GM23338 (cell line): ENCODE measurements at regions not wholly inside any gene's neighbourhood (a gene's known extent, or its start where the extent isn't known, plus 50 kb on each side); places are given as distances from the start of the nearest gene placed in this dataset.

Experiments
- ATAC-seq: fragments of 200-7000 bp; cut with Tn5 transposase; 3 replicates; pipeline ENCODE4 v1.9.1; 2020
- DNase-seq: peaks from one replicate; pipeline ENCODE4 v3.0.0-alpha.2; 2015; ENCODE audit warnings: low spot score
- H2AFZ ChIP-seq: fragments of 200-600 bp; sonication (generic); 2 replicates; pipeline ENCODE4 v1.8.0; 2016; ENCODE audit warnings: antibody characterized with exemption, mild to moderate bottlenecking, moderate library complexity
- H3F3A ChIP-seq: fragments of 200-600 bp; sonication (generic); replicated peaks from 2 replicates; pipeline ENCODE4 v1.8.0; 2017; ENCODE audit warnings: antibody characterized with exemption, mixed run types, low read depth
- H3K27ac ChIP-seq: fragments of 200-600 bp; sonication (generic); 2 replicates; pipeline ENCODE4 v1.6.1; 2016; ENCODE audit warnings: low read depth
- H3K27me3 ChIP-seq: fragments of 200-600 bp; sonication (generic); 2 replicates; pipeline ENCODE4 v1.8.0; 2016; ENCODE audit warnings: mild to moderate bottlenecking, mixed run types, moderate library complexity; ENCODE audit not compliant: insufficient read depth
- H3K36me3 ChIP-seq: fragments of 200-600 bp; sonication (generic); 2 replicates; pipeline ENCODE4 v1.8.0; 2016; ENCODE audit warnings: mild to moderate bottlenecking; ENCODE audit not compliant: insufficient read depth
- H3K4me1 ChIP-seq: fragments of 200-600 bp; sonication (generic); 2 replicates; pipeline ENCODE4 v1.8.0; 2016; ENCODE audit warnings: mild to moderate bottlenecking, moderate library complexity; ENCODE audit not compliant: insufficient read depth
- H3K4me2 ChIP-seq: fragments of 200-600 bp; sonication (generic); 2 replicates; pipeline ENCODE4 v1.7.1; 2017; ENCODE audit warnings: mixed run types
- H3K4me3 ChIP-seq: fragments of 200-600 bp; sonication (generic); 2 replicates; pipeline ENCODE4 v1.6.1; 2016; ENCODE audit warnings: mixed run types
- H3K79me2 ChIP-seq: fragments of 200-600 bp; sonication (generic); replicated peaks from 2 replicates; pipeline ENCODE4 v1.8.0; 2017; ENCODE audit warnings: mild to moderate bottlenecking; ENCODE audit not compliant: insufficient read depth
- H3K9me2 ChIP-seq: fragments of 200-600 bp; sonication (generic); 2 replicates; pipeline ENCODE4 v1.8.0; 2017; ENCODE audit not compliant: insufficient read depth
- H4K20me1 ChIP-seq: fragments of 200-600 bp; sonication (generic); replicated peaks from 2 replicates; pipeline ENCODE4 v1.8.0; 2017; ENCODE audit warnings: mild to moderate bottlenecking; ENCODE audit not compliant: insufficient read depth
- H3K27ac Mint-ChIP-seq: 2 replicates; pipeline ENCODE4 v1.8.0; 2020; ENCODE audit warnings: inconsistent platforms, mild to moderate bottlenecking, moderate library complexity, mixed read lengths
- H3K27me3 Mint-ChIP-seq: 3 replicates; pipeline ENCODE4 v1.8.0; 2022; ENCODE audit warnings: low read depth, mild to moderate bottlenecking, moderate library complexity, mixed read lengths, inconsistent platforms; ENCODE audit not compliant: insufficient read depth, poor library complexity
- H3K36me3 Mint-ChIP-seq: 3 replicates; pipeline ENCODE4 v1.8.0; 2021; ENCODE audit warnings: low read depth, mild to moderate bottlenecking, inconsistent platforms, moderate library complexity, mixed read lengths
- H3K4me1 Mint-ChIP-seq: 3 replicates; pipeline ENCODE4 v1.8.0; 2020; ENCODE audit warnings: mild to moderate bottlenecking, inconsistent platforms, mixed read lengths
- H3K4me3 Mint-ChIP-seq: 3 replicates; pipeline ENCODE4 v1.8.0; 2021; ENCODE audit warnings: moderate library complexity, mild to moderate bottlenecking, inconsistent platforms, mixed read lengths
- H3K9me3 Mint-ChIP-seq: 3 replicates; pipeline ENCODE4 v1.8.0; 2020; ENCODE audit warnings: moderate library complexity, mild to moderate bottlenecking, inconsistent platforms, mixed read lengths
- CREB1 ChIP-seq: fragments of 250-450 bp; sonication (Bioruptor Pico); IDR thresholded peaks from 2 replicates; pipeline ENCODE4 v1.5.0; 2020; ENCODE audit warnings: low read depth, mild to moderate bottlenecking, moderate library complexity
- JUNB ChIP-seq: IDR thresholded peaks from one replicate; pipeline ENCODE4 v1.6.1; 2016; ENCODE audit warnings: antibody characterized with exemption; ENCODE audit not compliant: unreplicated experiment
- NANOG ChIP-seq: IDR thresholded peaks from 2 replicates; pipeline ENCODE4 v1.6.1; 2016; ENCODE audit warnings: antibody characterized with exemption, borderline replicate concordance
- POLR2AphosphoS5 ChIP-seq: IDR thresholded peaks from 2 replicates; pipeline ENCODE4 v1.6.1; 2016; ENCODE audit warnings: antibody characterized with exemption, low read depth
- STAT1 ChIP-seq: IDR thresholded peaks from one replicate; pipeline ENCODE4 v1.6.1; 2016; ENCODE audit warnings: antibody characterized with exemption; ENCODE audit not compliant: unreplicated experiment
- ZNF114 ChIP-seq: fragments of 250-450 bp; sonication (Bioruptor Pico); IDR thresholded peaks from 2 replicates; pipeline ENCODE4 v1.5.0; 2020; ENCODE audit warnings: mild to moderate bottlenecking, moderate library complexity
- ZNF331 ChIP-seq: fragments of 250-450 bp; sonication (Bioruptor Pico); IDR thresholded peaks from 2 replicates; pipeline ENCODE4 v1.5.0; 2020; ENCODE audit warnings: low read depth, mild to moderate bottlenecking, moderate library complexity
- TF ChIP-seq, protein P1 (sequence below): IDR thresholded peaks from one replicate; pipeline ENCODE4 v1.6.1; 2018; ENCODE audit warnings: antibody characterized with exemption; ENCODE audit not compliant: unreplicated experiment
- TF ChIP-seq, protein P2 (sequence below): fragments of 250-450 bp; sonication (Bioruptor Pico); IDR thresholded peaks from 2 replicates; pipeline ENCODE4 v1.5.0; 2020; ENCODE audit warnings: mild to moderate bottlenecking, moderate library complexity

- DNase-seq (no peak), ATAC-seq (no peak)
- TF ChIP-seq, protein P1, sequence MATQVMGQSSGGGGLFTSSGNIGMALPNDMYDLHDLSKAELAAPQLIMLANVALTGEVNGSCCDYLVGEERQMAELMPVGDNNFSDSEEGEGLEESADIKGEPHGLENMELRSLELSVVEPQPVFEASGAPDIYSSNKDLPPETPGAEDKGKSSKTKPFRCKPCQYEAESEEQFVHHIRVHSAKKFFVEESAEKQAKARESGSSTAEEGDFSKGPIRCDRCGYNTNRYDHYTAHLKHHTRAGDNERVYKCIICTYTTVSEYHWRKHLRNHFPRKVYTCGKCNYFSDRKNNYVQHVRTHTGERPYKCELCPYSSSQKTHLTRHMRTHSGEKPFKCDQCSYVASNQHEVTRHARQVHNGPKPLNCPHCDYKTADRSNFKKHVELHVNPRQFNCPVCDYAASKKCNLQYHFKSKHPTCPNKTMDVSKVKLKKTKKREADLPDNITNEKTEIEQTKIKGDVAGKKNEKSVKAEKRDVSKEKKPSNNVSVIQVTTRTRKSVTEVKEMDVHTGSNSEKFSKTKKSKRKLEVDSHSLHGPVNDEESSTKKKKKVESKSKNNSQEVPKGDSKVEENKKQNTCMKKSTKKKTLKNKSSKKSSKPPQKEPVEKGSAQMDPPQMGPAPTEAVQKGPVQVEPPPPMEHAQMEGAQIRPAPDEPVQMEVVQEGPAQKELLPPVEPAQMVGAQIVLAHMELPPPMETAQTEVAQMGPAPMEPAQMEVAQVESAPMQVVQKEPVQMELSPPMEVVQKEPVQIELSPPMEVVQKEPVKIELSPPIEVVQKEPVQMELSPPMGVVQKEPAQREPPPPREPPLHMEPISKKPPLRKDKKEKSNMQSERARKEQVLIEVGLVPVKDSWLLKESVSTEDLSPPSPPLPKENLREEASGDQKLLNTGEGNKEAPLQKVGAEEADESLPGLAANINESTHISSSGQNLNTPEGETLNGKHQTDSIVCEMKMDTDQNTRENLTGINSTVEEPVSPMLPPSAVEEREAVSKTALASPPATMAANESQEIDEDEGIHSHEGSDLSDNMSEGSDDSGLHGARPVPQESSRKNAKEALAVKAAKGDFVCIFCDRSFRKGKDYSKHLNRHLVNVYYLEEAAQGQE, result no peak
- TF ChIP-seq ZNF114 (no peak), CREB1 (CRISPR knock-in tag) (no peak)
- peaks cover 4% of the 10 kb centered on the region; the same call in 1 of the 2 replicates for H3K27me3 ChIP-seq
- peaks cover 5% of the 10 kb centered on the region for H3F3A ChIP-seq
- no peaks in the 10 kb centered on the region for H3K9me2 ChIP-seq
- no peaks in the 10 kb centered on the region for H3K36me3 ChIP-seq
- Mint-ChIP-seq H3K9me3 (no peaks in the 10 kb centered on the region), H3K4me1 (peaks cover 23% of the 10 kb centered on the region), H3K27ac (no peak overlapping the region), H3K36me3 (no peaks in the 10 kb centered on the region), H3K27me3 (peaks cover 27% of the 10 kb centered on the region), H3K4me3 (no peak overlapping the region)
- no peak overlapping the region for H2AFZ ChIP-seq
- no peaks in the 10 kb centered on the region for H3K79me2 ChIP-seq
- H3K4me3 ChIP-seq, result no peak overlapping the region
- H3K27ac ChIP-seq, result no peak overlapping the region
- no peak overlapping the region for H3K4me2 ChIP-seq
- peaks cover 25% of the 10 kb centered on the region for H3K4me1 ChIP-seq
- H4K20me1 ChIP-seq, result no peaks in the 10 kb centered on the region
These were observed 50.7 kb upstream of the ACOT11 start for GRCh38 chr1:54497338-54497737.

DNA sequence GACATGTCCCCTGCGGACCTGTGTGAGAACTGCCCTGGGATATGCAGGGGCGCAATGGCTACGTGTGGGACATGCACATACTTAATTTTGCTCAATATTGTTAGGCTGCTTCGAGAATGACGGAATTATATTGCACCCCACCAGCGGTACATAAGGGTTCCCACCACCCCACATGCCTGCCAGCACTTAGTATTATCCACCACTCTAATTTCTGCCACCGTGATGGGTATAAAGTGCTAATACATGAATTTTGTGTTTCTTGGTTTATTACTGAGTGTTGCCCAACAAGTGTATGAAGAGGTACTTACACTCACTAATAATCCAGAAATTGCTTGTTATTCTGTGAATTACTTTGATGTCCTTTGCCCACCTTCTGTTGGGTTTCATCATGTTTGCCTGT, 52.1 kb upstream of the ACOT11 start:
- Mint-ChIP-seq H3K4me1 (peaks cover 22% of the 10 kb centered on the region), H3K27me3 (peaks cover 24% of the 10 kb centered on the region), H3K4me3 (no peak overlapping the region), H3K9me3 (no peaks in the 10 kb centered on the region), H3K27ac (no peak overlapping the region), H3K36me3 (no peaks in the 10 kb centered on the region)
- no peak for TF ChIP-seq JUNB
- H3F3A ChIP-seq, result peaks cover 8% of the 10 kb centered on the region
- no peak for ATAC-seq
- H2AFZ ChIP-seq, result no peak overlapping the region
- H3K36me3 ChIP-seq, result no peaks in the 10 kb centered on the region
- no peaks in the 10 kb centered on the region for H3K79me2 ChIP-seq
- H3K27me3 ChIP-seq, result peaks cover 4% of the 10 kb centered on the region; the same call in 1 of the 2 replicates
- DNase-seq, result no peak
- H4K20me1 ChIP-seq, result no peaks in the 10 kb centered on the region
- H3K4me3 ChIP-seq, result no peak overlapping the region
- peaks cover 23% of the 10 kb centered on the region for H3K4me1 ChIP-seq
- no peak overlapping the region for H3K27ac ChIP-seq
- no peaks in the 10 kb centered on the region for H3K9me2 ChIP-seq
- no peak overlapping the region for H3K4me2 ChIP-seq

DNA sequence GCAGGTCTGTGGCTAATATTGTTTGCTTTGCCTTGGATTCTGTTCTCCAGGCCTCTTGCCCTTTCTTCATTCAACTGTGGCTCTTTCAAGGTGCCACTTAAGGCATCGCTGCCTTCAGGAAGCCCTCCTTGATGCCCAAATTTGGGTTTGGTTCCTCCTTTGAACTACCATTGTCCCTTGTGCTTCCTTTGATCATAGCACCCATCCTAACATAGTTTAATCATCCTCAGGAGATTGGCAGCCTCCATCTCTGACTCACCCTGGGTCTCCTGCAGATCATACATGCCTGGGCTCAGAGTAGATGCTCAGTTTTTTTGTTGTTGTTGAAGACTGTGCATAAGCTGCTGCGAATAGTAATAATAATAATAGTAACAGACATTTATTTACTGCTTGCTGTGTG, 54.4 kb upstream of the ACOT11 start:
- Mint-ChIP-seq H3K4me1 (peaks cover 22% of the 10 kb centered on the region), H3K27ac (no peak overlapping the region), H3K4me3 (no peak overlapping the region), H3K9me3 (no peaks in the 10 kb centered on the region), H3K27me3 (peaks cover 21% of the 10 kb centered on the region), H3K36me3 (no peaks in the 10 kb centered on the region)
- Histone ChIP-seq H3K4me2 (no peak overlapping the region), H3K4me1 (peaks cover 22% of the 10 kb centered on the region), H3K27ac (no peak overlapping the region), H3K9me2 (no peaks in the 10 kb centered on the region), H2AFZ (no peak overlapping the region), H3F3A (peaks cover 15% of the 10 kb centered on the region), H3K4me3 (no peak overlapping the region), H3K79me2 (no peaks in the 10 kb centered on the region), H4K20me1 (no peaks in the 10 kb centered on the region), H3K36me3 (no peaks in the 10 kb centered on the region), H3K27me3 (no peaks in the 10 kb centered on the region)
- no peak for DNase-seq
- no peak for ATAC-seq
- no peak for TF ChIP-seq ZNF114
- TF ChIP-seq ZNF331 (CRISPR knock-in tag), result no peak
- TF ChIP-seq NANOG, result no peak
- TF ChIP-seq, protein P2, sequence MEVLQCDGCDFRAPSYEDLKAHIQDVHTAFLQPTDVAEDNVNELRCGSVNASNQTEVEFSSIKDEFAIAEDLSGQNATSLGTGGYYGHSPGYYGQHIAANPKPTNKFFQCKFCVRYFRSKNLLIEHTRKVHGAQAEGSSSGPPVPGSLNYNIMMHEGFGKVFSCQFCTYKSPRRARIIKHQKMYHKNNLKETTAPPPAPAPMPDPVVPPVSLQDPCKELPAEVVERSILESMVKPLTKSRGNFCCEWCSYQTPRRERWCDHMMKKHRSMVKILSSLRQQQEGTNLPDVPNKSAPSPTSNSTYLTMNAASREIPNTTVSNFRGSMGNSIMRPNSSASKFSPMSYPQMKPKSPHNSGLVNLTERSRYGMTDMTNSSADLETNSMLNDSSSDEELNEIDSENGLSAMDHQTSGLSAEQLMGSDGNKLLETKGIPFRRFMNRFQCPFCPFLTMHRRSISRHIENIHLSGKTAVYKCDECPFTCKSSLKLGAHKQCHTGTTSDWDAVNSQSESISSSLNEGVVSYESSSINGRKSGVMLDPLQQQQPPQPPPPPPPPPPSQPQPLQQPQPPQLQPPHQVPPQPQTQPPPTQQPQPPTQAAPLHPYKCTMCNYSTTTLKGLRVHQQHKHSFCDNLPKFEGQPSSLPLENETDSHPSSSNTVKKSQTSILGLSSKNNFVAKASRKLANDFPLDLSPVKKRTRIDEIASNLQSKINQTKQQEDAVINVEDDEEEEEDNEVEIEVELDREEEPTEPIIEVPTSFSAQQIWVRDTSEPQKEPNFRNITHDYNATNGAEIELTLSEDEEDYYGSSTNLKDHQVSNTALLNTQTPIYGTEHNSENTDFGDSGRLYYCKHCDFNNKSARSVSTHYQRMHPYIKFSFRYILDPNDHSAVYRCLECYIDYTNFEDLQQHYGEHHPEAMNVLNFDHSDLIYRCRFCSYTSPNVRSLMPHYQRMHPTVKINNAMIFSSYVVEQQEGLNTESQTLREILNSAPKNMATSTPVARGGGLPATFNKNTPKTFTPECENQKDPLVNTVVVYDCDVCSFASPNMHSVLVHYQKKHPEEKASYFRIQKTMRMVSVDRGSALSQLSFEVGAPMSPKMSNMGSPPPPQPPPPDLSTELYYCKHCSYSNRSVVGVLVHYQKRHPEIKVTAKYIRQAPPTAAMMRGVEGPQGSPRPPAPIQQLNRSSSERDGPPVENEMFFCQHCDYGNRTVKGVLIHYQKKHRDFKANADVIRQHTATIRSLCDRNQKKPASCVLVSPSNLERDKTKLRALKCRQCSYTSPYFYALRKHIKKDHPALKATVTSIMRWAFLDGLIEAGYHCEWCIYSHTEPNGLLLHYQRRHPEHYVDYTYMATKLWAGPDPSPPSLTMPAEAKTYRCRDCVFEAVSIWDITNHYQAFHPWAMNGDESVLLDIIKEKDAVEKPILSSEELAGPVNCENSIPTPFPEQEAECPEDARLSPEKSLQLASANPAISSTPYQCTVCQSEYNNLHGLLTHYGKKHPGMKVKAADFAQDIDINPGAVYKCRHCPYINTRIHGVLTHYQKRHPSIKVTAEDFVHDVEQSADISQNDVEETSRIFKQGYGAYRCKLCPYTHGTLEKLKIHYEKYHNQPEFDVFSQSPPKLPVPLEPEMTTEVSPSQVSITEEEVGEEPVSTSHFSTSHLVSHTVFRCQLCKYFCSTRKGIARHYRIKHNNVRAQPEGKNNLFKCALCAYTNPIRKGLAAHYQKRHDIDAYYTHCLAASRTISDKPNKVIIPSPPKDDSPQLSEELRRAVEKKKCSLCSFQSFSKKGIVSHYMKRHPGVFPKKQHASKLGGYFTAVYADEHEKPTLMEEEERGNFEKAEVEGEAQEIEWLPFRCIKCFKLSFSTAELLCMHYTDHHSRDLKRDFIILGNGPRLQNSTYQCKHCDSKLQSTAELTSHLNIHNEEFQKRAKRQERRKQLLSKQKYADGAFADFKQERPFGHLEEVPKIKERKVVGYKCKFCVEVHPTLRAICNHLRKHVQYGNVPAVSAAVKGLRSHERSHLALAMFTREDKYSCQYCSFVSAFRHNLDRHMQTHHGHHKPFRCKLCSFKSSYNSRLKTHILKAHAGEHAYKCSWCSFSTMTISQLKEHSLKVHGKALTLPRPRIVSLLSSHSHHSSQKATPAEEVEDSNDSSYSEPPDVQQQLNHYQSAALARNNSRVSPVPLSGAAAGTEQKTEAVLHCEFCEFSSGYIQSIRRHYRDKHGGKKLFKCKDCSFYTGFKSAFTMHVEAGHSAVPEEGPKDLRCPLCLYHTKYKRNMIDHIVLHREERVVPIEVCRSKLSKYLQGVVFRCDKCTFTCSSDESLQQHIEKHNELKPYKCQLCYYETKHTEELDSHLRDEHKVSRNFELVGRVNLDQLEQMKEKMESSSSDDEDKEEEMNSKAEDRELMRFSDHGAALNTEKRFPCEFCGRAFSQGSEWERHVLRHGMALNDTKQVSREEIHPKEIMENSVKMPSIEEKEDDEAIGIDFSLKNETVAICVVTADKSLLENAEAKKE (CRISPR knock-in tag), result no peak
- TF ChIP-seq POLR2AphosphoS5, result no peak
- TF ChIP-seq STAT1, result no peak
